ENCODE measurements at regions not wholly inside any gene's neighbourhood (a gene's known extent, or its start where the extent isn't known, plus 50 kb on each side); places are given as distances from the start of the nearest gene placed in this dataset.

DNA sequence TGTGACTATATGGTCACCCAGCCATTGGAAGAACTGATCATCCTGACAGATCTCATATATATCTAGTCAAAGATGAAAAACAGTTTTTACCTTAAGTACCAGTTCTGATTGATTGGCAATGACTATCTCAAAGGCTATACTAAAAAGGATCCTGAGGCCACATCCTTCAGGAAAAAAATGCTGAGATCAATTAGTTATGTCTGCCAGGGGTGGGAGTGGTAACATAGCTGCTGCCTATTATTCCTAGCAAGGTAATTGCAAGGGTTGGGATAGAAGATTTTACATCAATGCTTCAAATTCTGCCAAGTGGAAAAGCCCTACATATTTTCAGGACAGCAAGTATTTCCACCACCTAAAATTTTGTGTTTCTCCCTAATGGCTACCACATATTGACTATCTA, 114.7 kb downstream of the C1D start:
- Histone ChIP-seq H3K9ac (ENCODE audit: low read length) (no peak overlapping the region), H3K9me2 (ENCODE audit: insufficient read depth, low read length) (no peaks in the 10 kb centered on the region), H3K4me2 (ENCODE audit: low read length) (no peak overlapping the region), H3F3A (ENCODE audit: insufficient read depth, low read length, poor library complexity, severe bottlenecking) (no peaks in the 10 kb centered on the region), H4K20me1 (ENCODE audit: insufficient read depth) (no peaks in the 10 kb centered on the region), H2AFZ (ENCODE audit: low read depth, low read length) (no peak overlapping the region), H3K4me3 (ENCODE audit: low read length) (no peak overlapping the region), H3K36me3 (ENCODE audit: insufficient read depth, low read length) (no peaks in the 10 kb centered on the region), H3K9me3 (ENCODE audit: low read length) (no peaks in the 10 kb centered on the region), H3K27ac (ENCODE audit: low read length) (no peak overlapping the region), H3K79me2 (replicated peaks; ENCODE audit: insufficient read depth, low read length) (no peaks in the 10 kb centered on the region), H3K27me3 (ENCODE audit: insufficient read depth, low read depth, low read length) (no peaks in the 10 kb centered on the region)
- TF ChIP-seq RAD21 (conservative IDR thresholded peaks at IDR 0.05) (no peak), SMC3 (conservative IDR thresholded peaks at IDR 0.05; ENCODE audit: poor library complexity) (no peak), TAF1 (IDR thresholded peaks at IDR 0.05; ENCODE audit: low read depth) (no peak), MXI1 (conservative IDR thresholded peaks at IDR 0.05; ENCODE audit: poor library complexity, severe bottlenecking) (no peak), EP300 (conservative IDR thresholded peaks at IDR 0.05; ENCODE audit: poor library complexity, severe bottlenecking) (no peak), CTCF (IDR thresholded peaks at IDR 0.05; ENCODE audit: poor library complexity, severe bottlenecking) (no peak), REST (IDR thresholded peaks at IDR 0.05; ENCODE audit: borderline replicate concordance) (no peak), EZH2 (IDR thresholded peaks at IDR 0.05; ENCODE audit: borderline replicate concordance, insufficient read depth, low read length, poor library complexity, severe bottlenecking) (no peak), POLR2AphosphoS5 (IDR thresholded peaks at IDR 0.05) (no peak)

DNA sequence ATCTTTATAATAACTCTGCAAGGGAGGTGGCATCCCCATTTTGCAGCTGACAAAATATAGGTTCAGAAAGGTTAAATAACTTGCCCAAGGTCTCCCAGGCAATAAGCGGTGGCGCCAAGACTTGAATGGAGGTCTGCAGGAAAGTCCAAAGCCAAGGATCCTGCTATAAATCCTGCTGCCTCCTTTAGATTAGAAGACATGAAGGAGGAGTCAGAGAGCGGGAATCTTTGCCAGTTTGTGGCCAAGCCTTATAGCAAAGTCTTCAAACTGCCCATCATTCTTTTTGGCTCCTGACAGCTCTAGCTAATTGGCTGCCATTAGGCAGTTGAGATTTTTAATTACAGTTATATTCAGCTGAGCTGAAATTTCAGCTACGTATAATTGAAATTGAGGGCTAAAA, 114.3 kb downstream of the C1D start:
- Histone ChIP-seq H3K36me3 (ENCODE audit: insufficient read depth, low read length) (no peaks in the 10 kb centered on the region), H3K4me2 (ENCODE audit: low read length) (no peak overlapping the region), H3K9ac (ENCODE audit: low read length) (no peak overlapping the region), H3K9me2 (ENCODE audit: insufficient read depth, low read length) (no peaks in the 10 kb centered on the region), H3K9me3 (ENCODE audit: low read length) (no peaks in the 10 kb centered on the region), H3K27ac (ENCODE audit: low read length) (no peak overlapping the region), H4K20me1 (ENCODE audit: insufficient read depth) (no peaks in the 10 kb centered on the region), H3F3A (ENCODE audit: insufficient read depth, low read length, poor library complexity, severe bottlenecking) (no peaks in the 10 kb centered on the region), H2AFZ (ENCODE audit: low read depth, low read length) (no peak overlapping the region), H3K4me3 (ENCODE audit: low read length) (no peak overlapping the region), H3K27me3 (ENCODE audit: insufficient read depth, low read depth, low read length) (no peaks in the 10 kb centered on the region), H3K79me2 (replicated peaks; ENCODE audit: insufficient read depth, low read length) (no peaks in the 10 kb centered on the region)
- TF ChIP-seq MXI1 (conservative IDR thresholded peaks at IDR 0.05; ENCODE audit: poor library complexity, severe bottlenecking): no peak
- TF ChIP-seq EP300 (conservative IDR thresholded peaks at IDR 0.05; ENCODE audit: poor library complexity, severe bottlenecking): no peak
- TF ChIP-seq SMC3 (conservative IDR thresholded peaks at IDR 0.05; ENCODE audit: poor library complexity): no peak
- no peak for TF ChIP-seq TAF1 (IDR thresholded peaks at IDR 0.05; ENCODE audit: low read depth)

- Histone ChIP-seq H2AFZ (ENCODE audit: low read depth, low read length) (no peak overlapping the region), H3K9me2 (ENCODE audit: insufficient read depth, low read length) (no peaks in the 10 kb centered on the region), H3K9me3 (ENCODE audit: low read length) (no peaks in the 10 kb centered on the region), H3K4me3 (ENCODE audit: low read length) (no peak overlapping the region), H3K9ac (ENCODE audit: low read length) (no peak overlapping the region), H3K36me3 (ENCODE audit: insufficient read depth, low read length) (no peaks in the 10 kb centered on the region), H3F3A (ENCODE audit: insufficient read depth, low read length, poor library complexity, severe bottlenecking) (no peaks in the 10 kb centered on the region), H3K27me3 (ENCODE audit: insufficient read depth, low read depth, low read length) (no peaks in the 10 kb centered on the region), H3K4me2 (ENCODE audit: low read length) (no peak overlapping the region), H3K79me2 (replicated peaks; ENCODE audit: insufficient read depth, low read length) (no peaks in the 10 kb centered on the region), H3K27ac (ENCODE audit: low read length) (no peak overlapping the region), H4K20me1 (ENCODE audit: insufficient read depth) (no peaks in the 10 kb centered on the region)
- TF ChIP-seq EZH2 (IDR thresholded peaks at IDR 0.05; ENCODE audit: borderline replicate concordance, insufficient read depth, low read length, poor library complexity, severe bottlenecking): no peak
- no peak for TF ChIP-seq EP300 (conservative IDR thresholded peaks at IDR 0.05; ENCODE audit: poor library complexity, severe bottlenecking)
- TF ChIP-seq REST (IDR thresholded peaks at IDR 0.05; ENCODE audit: borderline replicate concordance): no peak
- no peak for TF ChIP-seq CTCF (IDR thresholded peaks at IDR 0.05; ENCODE audit: poor library complexity, severe bottlenecking)
These were observed 112.8 kb downstream of the C1D start for GRCh38 chr2:67950018-67950417.

All from neural cell (in vitro differentiated cells).